ENCODE measurements at regions not wholly inside any gene's neighbourhood (a gene's known extent, or its start where the extent isn't known, plus 50 kb on each side); places are given as distances from the start of the nearest gene placed in this dataset.

DNA sequence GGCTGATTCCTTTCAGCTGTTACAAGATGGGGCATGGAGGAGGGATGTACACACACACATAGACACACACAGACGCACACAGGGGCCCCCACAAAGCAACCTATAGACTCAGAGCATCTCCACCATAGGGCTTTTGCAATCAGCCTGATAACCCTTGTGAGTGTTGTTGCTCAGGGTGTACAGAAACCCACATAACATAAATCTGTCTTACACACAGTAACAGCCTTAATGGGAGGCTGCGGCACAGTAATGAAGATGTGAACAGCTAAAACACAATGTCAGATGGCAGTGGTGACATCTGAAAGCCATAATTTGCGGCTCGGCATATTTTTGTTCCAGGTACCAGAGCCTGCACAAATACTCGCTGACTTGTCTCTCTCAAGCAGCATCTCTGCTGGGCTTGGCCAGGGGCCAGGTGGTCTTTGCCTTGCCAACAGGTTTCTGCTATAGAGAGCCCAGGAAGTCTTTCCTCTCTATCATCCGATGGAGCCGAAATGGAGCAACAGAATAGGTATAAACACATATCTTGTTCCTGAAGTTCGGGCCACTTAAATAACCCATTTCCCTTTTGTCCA is 357.2 kb upstream of the GATB start:
- TF ChIP-seq, protein P1, sequence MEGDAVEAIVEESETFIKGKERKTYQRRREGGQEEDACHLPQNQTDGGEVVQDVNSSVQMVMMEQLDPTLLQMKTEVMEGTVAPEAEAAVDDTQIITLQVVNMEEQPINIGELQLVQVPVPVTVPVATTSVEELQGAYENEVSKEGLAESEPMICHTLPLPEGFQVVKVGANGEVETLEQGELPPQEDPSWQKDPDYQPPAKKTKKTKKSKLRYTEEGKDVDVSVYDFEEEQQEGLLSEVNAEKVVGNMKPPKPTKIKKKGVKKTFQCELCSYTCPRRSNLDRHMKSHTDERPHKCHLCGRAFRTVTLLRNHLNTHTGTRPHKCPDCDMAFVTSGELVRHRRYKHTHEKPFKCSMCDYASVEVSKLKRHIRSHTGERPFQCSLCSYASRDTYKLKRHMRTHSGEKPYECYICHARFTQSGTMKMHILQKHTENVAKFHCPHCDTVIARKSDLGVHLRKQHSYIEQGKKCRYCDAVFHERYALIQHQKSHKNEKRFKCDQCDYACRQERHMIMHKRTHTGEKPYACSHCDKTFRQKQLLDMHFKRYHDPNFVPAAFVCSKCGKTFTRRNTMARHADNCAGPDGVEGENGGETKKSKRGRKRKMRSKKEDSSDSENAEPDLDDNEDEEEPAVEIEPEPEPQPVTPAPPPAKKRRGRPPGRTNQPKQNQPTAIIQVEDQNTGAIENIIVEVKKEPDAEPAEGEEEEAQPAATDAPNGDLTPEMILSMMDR (conservative IDR thresholded peaks at IDR 0.05; ENCODE audit: low read length): no peak
- TF ChIP-seq EZH2phosphoT487 (IDR thresholded peaks at IDR 0.05; ENCODE audit: borderline replicate concordance, low read depth, low read length): no peak

All from OCI-LY7 (cell line).